Activated CD8-positive, alpha-beta memory T cell treated with anti-CD3 and anti-CD28 coated beads, Interleukin-2, amount 10 ng/mL, durations not matched to agents 7 days and 5 days (primary cell): ENCODE measurements at regions not wholly inside any gene's neighbourhood (a gene's known extent, or its start where the extent isn't known, plus 50 kb on each side); places are given as distances from the start of the nearest gene placed in this dataset.

Experiments used
- ATAC-seq: fragments of 150-1000 bp; cut with Tn5 transposase; one replicate; pipeline ENCODE4 v1.10.0; 2021; ENCODE audit warnings: moderate library complexity
- CTCF ChIA-PET: fragments of 350-600 bp; sonication (Branson Sonifier 250); formaldehyde crosslinking; loops from one replicate; lab custom pipeline; 2021; ENCODE audit warnings: antibody characterized with exemption; lab: Charles Lee
- DNase-seq: peaks from one replicate; pipeline ENCODE4 v3.0.0-alpha.2; 2020
- H3K27ac Mint-ChIP-seq: one replicate; pipeline ENCODE4 v1.8.0; 2021; ENCODE audit warnings: mild to moderate bottlenecking, mixed read lengths
- H3K27me3 Mint-ChIP-seq: one replicate; pipeline ENCODE4 v1.8.0; 2021; ENCODE audit warnings: mixed read lengths
- H3K36me3 Mint-ChIP-seq: one replicate; pipeline ENCODE4 v1.8.0; 2021; ENCODE audit warnings: mild to moderate bottlenecking, mixed read lengths
- H3K4me1 Mint-ChIP-seq: one replicate; pipeline ENCODE4 v1.8.0; 2021; ENCODE audit warnings: mixed read lengths
- H3K4me3 Mint-ChIP-seq: one replicate; pipeline ENCODE4 v1.8.0; 2021; ENCODE audit warnings: mild to moderate bottlenecking, moderate library complexity, mixed read lengths
- H3K9me3 Mint-ChIP-seq: one replicate; pipeline ENCODE4 v1.8.0; 2022; ENCODE audit warnings: low read depth, mixed read lengths

DNA sequence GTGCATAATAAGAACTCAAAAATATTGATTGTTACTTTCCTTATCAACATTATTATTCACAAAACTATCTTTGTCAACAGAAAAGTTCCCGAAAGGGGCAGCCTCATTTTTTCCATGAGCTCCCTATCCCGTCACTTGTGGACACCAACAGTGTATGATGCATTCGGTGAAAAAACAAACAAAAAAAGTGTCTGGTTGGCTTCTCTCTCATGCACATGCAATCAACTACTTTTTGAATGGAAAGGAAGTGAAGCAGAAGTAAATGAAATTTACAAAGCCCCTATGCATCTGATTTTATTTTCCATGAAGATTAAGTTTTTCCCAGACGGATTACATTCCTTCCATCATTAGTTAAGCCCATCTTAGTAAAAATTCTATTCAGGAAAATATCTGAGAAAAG lies 526.9 kb downstream of the RFC3 start:
- H3K36me3 Mint-ChIP-seq, result no peaks in the 10 kb centered on the region
- peaks cover 4% of the 10 kb centered on the region for H3K9me3 Mint-ChIP-seq
- no peaks in the 10 kb centered on the region for H3K4me1 Mint-ChIP-seq
- no peak for DNase-seq
- ATAC-seq, result no peak
- no peak overlapping the region for H3K27ac Mint-ChIP-seq
- H3K27me3 Mint-ChIP-seq, result no peaks in the 10 kb centered on the region
- no peak overlapping the region for H3K4me3 Mint-ChIP-seq
- CTCF ChIA-PET, result no interaction called here

DNA sequence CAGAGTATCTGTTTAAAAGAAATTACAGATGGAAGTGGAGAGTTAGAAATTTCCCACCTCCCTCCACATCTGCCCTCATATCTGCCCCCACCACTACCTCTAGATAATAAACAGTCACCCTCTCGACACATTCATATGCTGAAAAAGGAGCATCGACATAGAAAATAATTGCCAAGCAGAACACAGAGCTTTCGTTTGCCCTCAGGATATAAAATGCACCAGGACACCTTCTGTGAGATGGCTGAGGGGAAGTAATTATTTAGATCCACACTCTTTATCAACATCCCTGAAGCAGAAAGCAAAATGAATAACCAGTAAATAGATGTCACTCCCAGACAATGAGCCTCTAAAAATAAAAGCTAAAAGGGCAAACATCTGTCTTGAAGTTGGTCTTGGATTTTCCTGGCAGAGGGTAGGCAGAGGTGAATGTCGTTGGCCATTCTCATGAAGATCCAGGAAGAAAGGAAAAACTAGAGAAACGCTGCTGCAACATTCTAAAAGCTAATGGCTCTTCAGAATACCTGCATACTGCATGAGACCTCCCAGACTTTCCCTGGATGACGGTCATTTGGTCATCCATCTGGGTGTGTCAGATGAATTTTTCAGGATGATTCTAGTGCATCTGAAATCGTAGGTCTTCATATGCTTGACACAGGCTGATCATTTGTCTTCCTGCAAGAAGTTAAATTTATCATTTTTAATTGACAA lies 527.5 kb downstream of the RFC3 start:
- CTCF ChIA-PET, result no interaction called here
- no peak overlapping the region for H3K4me3 Mint-ChIP-seq
- H3K27me3 Mint-ChIP-seq, result no peaks in the 10 kb centered on the region
- no peak overlapping the region for H3K27ac Mint-ChIP-seq
- H3K36me3 Mint-ChIP-seq, result no peaks in the 10 kb centered on the region
- DNase-seq, result no peak
- H3K4me1 Mint-ChIP-seq, result no peaks in the 10 kb centered on the region
- no peak for ATAC-seq
- peaks cover 4% of the 10 kb centered on the region for H3K9me3 Mint-ChIP-seq

DNA sequence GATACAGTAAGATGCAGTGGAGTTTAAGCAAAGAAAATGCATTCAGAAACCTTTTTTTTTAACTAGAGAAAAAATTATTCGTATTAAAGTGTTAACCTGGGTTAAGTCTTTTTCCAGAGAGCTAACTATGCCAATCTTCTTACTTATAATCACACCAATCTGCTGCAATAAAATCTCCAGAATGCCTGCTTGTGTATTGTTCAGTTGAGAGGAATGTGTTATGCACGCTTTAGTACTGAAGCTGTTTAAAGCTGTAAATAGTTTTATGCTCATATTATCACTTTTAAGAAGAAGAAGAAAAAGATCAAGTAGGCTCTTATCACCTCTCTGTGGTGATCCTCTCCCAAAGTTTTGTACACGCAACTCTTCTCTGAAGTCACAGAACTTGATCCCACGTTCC lies 528.7 kb downstream of the RFC3 start:
- ATAC-seq, result no peak
- no peak overlapping the region for H3K4me3 Mint-ChIP-seq

DNA sequence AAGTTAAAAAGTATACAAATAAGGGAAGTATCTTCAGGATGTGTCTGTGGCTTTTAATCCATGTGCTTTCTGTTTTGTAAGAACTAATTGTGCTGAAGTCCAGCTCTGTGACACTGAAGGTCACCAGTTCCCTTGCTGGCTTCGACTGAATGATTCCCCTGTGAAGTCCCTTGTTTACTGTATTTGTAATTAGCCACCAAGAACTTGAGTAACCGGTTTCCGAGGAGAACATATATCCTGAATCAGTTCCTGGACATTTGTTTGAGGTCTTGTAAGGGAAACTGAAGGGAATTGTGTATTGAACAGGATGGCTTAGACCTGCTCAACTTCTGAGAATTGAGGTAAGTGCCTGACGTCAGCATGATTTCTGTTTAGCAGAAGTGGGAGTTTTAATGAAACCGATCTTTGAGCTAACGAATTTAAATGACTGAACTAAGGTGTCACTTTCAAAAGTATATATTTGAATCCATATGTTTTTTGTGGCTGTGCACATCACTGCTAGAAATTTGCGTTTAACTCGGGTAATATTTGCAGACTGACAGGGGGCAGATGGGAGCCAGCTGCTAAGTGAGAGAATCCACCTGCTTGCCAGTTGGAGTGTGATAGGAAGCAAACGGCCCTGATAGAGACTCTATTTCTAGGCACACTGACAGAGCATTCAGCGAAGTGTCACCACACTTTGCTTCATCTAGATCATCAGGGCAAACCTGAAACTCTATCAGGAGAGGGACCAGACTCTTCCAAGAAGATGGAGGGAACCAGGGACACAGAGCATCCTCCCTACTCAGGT lies 530.0 kb downstream of the RFC3 start:
- Mint-ChIP-seq H3K27ac (no peak overlapping the region), H3K36me3 (no peaks in the 10 kb centered on the region), H3K4me3 (no peak overlapping the region), H3K4me1 (no peaks in the 10 kb centered on the region), H3K9me3 (peaks cover 5% of the 10 kb centered on the region), H3K27me3 (no peaks in the 10 kb centered on the region)
- DNase-seq (no peak), ATAC-seq (no peak)
- CTCF ChIA-PET, result no interaction called here

More for the DNA sequence above, 528.7 kb downstream of the RFC3 start:
- CTCF ChIA-PET, result no interaction called here
- Mint-ChIP-seq H3K27ac (no peak overlapping the region), H3K27me3 (no peaks in the 10 kb centered on the region), H3K36me3 (no peaks in the 10 kb centered on the region), H3K9me3 (peaks cover 9% of the 10 kb centered on the region), H3K4me1 (no peaks in the 10 kb centered on the region)
- DNase-seq, result no peak

DNA sequence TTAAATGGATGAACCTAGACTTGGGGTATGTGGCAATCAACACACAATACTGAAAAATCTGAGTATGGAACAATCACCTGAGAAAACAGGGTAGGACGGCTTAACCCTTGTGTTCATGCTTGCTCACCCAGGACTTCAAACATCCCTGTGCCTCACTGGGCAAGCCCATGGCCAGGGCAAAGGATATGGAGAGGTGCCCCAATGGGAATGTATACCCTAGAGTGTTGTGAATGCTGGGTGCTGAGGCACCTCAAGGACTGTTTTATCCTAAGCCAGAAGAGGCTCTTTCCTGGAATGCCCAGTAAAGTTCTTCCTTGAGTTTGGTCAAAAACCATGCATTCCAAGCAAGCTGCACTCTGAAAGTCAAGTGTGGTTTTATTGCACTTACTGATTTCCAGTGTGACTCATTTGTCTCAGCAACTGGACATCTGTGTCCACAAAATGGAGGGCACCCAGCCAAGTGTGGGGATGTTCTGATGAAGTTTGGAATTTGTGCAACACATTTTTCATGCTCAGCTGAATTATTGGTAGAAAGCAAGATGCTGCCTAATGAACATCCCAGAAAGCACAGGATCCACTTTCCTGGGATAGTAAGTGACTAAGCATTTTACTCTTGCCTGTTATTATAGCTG lies 531.3 kb downstream of the RFC3 start:
- Mint-ChIP-seq H3K9me3 (peaks cover 5% of the 10 kb centered on the region), H3K36me3 (no peaks in the 10 kb centered on the region), H3K27ac (no peak overlapping the region), H3K4me3 (no peak overlapping the region), H3K4me1 (no peaks in the 10 kb centered on the region), H3K27me3 (no peaks in the 10 kb centered on the region)
- ATAC-seq (no peak), DNase-seq (no peak)
- CTCF ChIA-PET, result no interaction called here

DNA sequence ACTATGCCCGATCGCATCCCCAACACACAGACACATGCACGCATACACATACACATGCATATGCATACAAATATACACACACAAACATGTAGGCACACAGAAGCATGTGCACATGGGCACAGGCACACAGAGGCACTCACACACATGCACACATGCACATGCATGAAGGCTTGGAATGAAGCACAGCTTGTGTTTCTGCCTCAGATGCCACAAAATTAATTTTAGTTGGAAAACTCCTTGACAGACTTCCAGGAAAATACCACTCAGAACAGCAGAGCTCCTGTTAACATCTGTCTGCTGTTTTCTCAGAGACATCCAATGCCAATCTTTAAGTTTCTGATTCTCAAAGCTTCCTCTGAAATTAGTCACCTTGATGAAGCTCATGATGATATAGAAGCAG lies 532.7 kb downstream of the RFC3 start:
- H3K4me3 Mint-ChIP-seq, result no peak overlapping the region
- DNase-seq (no peak), ATAC-seq (no peak)
- H3K27me3 Mint-ChIP-seq, result no peaks in the 10 kb centered on the region
- peaks cover 5% of the 10 kb centered on the region for H3K9me3 Mint-ChIP-seq
- no peaks in the 10 kb centered on the region for H3K36me3 Mint-ChIP-seq
- H3K4me1 Mint-ChIP-seq, result no peaks in the 10 kb centered on the region
- CTCF ChIA-PET, result no interaction called here
- H3K27ac Mint-ChIP-seq, result no peak overlapping the region

DNA sequence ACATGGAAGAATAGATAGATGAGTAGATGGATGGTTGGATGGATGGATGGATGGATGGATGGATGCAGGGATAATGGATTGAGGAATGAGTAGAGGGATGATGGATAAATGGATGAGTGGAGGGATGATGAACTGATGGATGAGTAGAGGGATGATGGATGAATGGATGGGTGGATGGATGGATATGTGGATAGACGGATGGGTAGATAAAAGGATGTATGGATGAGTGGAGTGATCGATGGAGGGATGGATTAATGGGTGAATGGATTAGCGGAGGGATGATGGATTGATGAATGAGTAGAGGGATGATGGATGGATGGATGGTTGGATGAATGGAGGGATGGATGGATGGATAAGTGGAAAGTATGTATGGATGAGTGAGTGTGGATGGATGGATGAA lies 533.2 kb downstream of the RFC3 start:
- Mint-ChIP-seq H3K4me3 (no peak overlapping the region), H3K36me3 (no peaks in the 10 kb centered on the region), H3K9me3 (peaks cover 5% of the 10 kb centered on the region), H3K27me3 (no peaks in the 10 kb centered on the region), H3K4me1 (no peaks in the 10 kb centered on the region), H3K27ac (no peak overlapping the region)
- ATAC-seq (no peak), DNase-seq (no peak)
- CTCF ChIA-PET, result no interaction called here

DNA sequence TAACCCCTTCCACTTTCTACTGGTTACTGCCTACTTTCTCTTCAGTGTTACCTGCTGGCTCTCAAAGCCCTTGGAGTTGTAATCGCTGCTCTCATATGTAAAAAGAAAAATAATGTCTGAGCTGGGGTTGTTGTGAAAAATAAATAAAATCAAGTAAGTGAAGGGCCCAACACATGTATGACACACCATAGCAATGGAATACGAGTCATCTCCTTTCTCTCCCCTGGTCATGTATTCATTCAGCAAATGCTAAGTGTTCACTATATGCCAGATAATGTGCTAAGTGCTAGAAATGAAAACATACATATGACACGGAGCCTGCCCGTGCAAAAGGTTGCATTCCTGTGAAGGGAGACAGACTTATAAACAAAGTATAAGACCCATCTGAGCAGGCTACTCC lies 535.0 kb downstream of the RFC3 start:
- H3K4me1 Mint-ChIP-seq, result no peaks in the 10 kb centered on the region
- ATAC-seq (no peak), DNase-seq (no peak)
- no peaks in the 10 kb centered on the region for H3K36me3 Mint-ChIP-seq
- H3K9me3 Mint-ChIP-seq, result peaks cover 5% of the 10 kb centered on the region
- no peak overlapping the region for H3K4me3 Mint-ChIP-seq
- H3K27me3 Mint-ChIP-seq, result no peaks in the 10 kb centered on the region
- CTCF ChIA-PET, result no interaction called here
- no peak overlapping the region for H3K27ac Mint-ChIP-seq

DNA sequence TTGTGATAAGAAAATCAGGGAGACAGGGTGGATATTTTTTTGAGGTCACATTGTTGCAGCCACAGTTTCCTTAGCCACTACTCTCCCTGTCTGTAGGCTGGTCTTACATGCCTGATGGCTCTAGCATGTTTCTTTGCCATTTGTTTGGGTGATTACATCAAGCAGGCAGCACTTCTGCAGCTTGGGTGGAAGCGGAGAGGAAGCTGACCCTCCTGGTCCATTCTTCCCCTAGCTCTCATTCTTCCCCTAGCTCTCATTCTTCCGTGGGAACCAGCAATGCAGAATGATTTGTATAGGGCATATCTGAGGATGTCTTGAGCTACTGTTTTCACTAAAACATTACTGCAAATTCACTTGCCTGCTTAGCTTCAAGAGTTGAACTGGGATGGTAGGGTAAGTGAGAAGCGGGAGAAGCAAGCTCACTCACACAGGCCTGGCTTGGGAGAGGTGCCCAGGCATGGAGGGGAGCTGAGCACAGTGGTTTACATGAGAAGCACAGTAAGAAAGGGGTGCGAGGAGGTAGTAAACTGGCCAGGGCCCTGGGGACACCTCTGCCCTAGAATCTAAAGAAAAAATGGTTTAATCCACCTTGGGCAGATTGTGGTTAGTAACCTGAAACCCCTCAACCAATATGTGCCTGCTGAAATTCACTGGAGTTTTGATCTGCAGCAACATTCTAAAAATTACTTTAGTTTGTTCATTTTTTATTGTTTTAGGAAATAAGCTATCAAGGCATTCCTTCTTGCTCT lies 538.9 kb downstream of the RFC3 start:
- no peak overlapping the region for H3K27ac Mint-ChIP-seq
- no peaks in the 10 kb centered on the region for H3K9me3 Mint-ChIP-seq
- no peak for ATAC-seq
- H3K4me3 Mint-ChIP-seq, result no peak overlapping the region
- no peaks in the 10 kb centered on the region for H3K36me3 Mint-ChIP-seq
- no peak for DNase-seq
- H3K4me1 Mint-ChIP-seq, result no peaks in the 10 kb centered on the region
- no peaks in the 10 kb centered on the region for H3K27me3 Mint-ChIP-seq
- CTCF ChIA-PET, result no interaction called here

DNA sequence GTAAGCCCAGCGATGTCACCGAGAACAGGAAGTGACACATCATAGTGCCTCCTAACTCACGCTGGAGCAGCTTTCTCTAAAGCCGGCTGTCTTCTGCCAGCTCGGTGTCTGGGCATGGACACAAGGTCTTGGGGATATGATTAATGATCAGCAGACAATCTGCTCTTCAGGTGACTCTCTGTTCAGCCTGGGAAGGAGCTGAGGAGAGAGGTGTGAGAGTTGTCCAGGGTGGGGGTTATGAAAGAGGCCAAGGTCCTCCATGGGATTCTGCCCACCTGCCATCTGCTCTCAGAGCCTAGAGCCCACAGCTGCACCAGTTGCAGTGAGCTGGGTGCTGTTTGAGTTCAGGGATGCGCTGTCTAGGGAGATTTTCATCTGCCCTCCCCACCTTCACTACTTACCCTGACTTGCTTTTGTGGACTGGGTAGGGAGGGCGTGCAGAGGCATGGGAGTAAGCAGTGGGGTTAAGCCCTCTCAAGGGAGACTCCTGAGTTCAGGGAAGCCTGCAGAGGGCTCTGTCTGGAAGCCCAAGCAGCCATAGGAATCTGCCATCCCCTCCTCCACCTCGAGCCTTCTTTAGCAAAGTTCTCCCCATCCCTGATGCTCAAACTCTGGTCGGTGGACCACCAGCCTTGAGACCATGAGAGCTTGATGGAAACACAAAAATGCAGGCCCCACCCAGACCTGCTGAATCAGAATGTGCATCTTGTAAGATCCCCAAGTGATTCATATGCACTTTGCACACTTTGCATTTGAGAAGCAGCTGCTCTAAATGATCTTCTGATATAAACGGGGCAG lies 539.7 kb downstream of the RFC3 start:
- Mint-ChIP-seq H3K4me1 (no peaks in the 10 kb centered on the region), H3K36me3 (no peaks in the 10 kb centered on the region), H3K9me3 (no peaks in the 10 kb centered on the region), H3K27ac (no peak overlapping the region), H3K27me3 (no peaks in the 10 kb centered on the region), H3K4me3 (no peak overlapping the region)
- no peak for DNase-seq
- ATAC-seq, result no peak
- CTCF ChIA-PET, result interaction anchor here (0.6 kb wide), 1 partner anchor 20 kb away, joined by 4 read pairs; no protein-coding TSS in a partner anchor

DNA sequence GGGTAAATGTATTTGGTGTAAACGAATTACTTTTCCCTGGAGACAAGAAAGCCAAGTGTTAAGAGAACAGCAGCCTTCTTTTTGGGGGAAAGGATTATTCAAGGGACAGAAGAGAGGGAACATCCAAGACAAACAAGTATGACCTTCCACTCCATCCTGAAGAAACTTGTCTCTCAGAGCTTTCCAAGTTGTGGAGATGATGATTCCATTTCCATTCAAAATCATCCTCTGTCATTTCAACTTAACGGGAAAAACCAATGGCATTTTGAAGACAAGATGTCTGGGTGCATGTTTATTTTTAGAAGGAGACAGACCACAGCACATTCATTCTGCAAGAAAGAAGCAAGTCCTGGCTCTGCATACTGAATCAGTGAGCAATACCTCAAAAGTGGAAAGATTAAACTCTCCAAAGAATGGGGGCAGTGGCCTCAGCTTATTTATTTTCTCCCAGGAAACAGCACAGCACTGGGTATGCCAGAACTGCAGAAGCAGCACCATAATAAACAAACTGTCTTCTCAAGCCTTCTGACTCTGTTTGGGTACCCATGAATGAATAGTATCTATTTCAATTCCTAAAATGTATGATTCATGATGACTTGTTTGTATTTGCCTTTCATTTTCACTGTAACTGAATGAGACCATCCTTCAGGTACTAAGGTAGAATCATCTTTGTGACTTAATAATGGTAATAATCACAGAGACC lies 541.0 kb downstream of the RFC3 start:
- Mint-ChIP-seq H3K27me3 (no peaks in the 10 kb centered on the region), H3K9me3 (no peaks in the 10 kb centered on the region), H3K4me1 (no peaks in the 10 kb centered on the region), H3K4me3 (no peak overlapping the region), H3K27ac (no peak overlapping the region), H3K36me3 (no peaks in the 10 kb centered on the region)
- DNase-seq (no peak), ATAC-seq (no peak)
- CTCF ChIA-PET, result no interaction called here

DNA sequence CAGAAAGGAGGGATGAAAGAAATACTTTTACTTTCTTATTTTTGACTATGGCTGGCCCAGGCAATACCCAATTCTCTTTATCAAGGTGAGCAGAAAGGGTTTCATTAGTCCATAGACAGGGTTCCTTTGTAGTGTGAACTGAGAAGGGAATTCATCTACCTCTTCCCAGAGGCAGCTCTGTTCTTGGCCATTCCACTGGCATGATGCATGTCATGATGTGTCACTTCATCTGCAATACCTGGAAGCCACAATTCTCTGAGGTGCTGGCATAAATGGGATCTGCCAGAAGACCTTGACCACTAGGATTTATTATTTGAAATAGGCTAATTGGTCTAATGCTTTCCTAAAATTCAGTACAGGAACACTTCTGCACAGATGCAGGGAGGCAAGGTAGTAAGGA lies 542.8 kb downstream of the RFC3 start:
- Mint-ChIP-seq H3K27me3 (no peaks in the 10 kb centered on the region), H3K4me3 (no peak overlapping the region), H3K36me3 (no peaks in the 10 kb centered on the region), H3K27ac (no peak overlapping the region), H3K4me1 (no peaks in the 10 kb centered on the region), H3K9me3 (no peaks in the 10 kb centered on the region)
- no peak for ATAC-seq
- no peak for DNase-seq
- CTCF ChIA-PET, result no interaction called here
